D341Med (cell line): ENCODE measurements at regions not wholly inside any gene's neighbourhood (a gene's known extent, or its start where the extent isn't known, plus 50 kb on each side); places are given as distances from the start of the nearest gene placed in this dataset.

Experiments used
- DNase-seq: peaks from one replicate; pipeline ENCODE4 v3.0.0; 2012; ENCODE audit warnings: low spot score

DNA sequence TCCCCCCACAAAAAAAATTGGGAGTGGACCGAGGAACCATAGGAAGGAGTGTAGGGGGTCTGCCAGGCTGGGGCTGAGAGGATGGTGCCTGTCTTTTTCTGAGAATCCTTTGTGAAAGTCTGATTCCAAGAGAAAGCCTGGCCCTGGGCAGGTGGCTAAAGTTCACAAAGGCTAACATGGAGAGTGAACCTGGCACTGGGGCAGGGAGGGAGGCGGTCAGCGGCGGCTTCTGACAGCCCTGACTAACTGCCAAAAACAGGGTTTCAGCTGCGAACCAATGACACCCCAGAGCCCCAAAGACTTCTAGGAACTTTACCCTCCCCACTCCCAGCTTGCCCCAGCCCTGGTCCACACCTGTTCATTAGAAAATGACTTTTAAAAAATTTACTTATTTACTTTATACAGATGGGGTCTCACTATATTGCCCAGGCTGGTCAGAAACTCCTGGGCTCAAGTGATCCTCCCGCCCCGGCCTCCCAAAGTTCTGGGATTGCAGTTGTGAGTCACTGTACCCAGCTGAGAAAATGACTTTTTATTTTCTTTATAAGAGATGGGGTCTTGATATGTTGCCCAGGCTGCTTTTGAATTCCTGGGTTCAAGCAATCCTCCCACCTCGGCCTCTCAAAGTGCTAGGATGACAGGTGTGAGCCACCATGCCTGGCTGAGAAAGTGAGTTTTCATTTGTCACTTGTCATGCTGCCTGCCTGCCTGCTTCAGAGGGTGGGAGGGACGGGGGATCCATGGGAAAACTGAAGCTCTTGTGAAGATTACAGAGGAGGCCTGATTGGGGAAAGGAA, 61.0 kb upstream of the DUSP5 start:
- no peak for DNase-seq

- no peak for DNase-seq
Observed at GRCh38 chr10:110437351-110437605, 60.4 kb upstream of the DUSP5 start.

DNA sequence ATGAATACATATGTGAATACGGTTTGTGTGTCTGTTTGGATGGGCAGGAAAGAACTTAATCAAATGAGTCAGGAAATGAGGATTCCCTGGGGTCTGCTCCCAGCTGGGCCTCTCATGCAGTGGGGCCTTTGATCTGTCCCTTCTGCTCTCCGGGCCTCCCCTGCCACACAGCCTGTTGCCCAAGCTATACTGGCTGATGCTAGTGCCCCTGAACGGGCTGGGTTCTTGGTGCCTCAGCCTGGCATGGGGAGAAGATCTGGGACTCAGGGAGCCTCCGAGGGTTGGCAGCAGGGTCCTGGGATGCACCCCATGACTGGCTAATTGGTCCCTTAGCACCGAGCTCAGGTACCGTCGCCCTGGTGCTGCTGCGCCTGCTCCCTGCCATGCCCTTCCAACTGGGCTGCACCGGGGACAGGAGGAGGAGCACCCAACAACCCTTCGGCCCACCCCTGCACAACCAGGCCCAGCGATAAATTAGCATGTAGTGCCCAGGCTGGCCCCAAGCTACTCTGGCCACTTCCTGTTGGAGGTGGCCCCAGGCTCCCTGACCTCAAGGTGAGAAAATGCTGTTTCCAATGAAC, 59.9 kb upstream of the DUSP5 start:
- no peak for DNase-seq

- DNase-seq = no peak
Observed at GRCh38 chr10:110442746-110443145, 55.0 kb upstream of the DUSP5 start.

- no peak for DNase-seq
Observed at GRCh38 chr10:110443239-110444003, 54.3 kb upstream of the DUSP5 start.

DNA sequence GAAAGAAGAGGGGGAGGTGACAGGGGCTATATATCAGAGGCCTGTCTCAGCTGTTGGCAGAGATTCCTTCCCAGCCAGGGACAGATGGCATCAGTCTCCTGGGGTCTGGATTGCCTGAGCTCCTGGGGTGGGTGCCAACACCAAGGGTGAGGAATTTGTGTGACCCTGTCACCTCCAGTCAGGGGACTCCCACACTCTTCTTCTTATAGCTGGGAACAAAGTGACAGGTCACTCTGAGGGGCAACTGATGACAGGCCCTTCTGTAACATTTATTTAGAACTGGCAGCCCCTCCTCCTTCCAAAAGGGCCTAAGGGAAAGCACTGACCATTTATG, 53.7 kb upstream of the DUSP5 start:
- peak; percentile 71 for DNase-seq

GRCh38 chr10:110445871-110446270, 51.8 kb upstream of the DUSP5 start:
- no peak for DNase-seq

DNA sequence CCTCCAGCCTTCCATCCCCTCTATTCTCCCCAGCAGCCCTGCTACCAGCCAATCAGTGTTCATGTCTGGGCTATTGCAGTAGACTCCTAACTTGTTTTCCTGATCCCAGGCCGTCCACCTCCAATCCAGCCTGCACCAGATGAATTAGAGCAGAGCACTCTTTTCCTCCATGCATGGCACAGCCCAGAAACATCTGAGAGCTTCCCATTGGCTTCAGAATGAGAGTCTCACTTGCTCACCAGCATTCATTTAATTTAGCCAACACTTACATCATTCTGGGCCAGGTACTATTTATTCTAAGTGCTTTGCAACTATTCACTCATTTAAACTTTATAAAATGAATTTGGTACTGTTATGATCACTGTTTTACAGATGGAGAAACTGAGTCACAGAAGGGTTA, 51.4 kb upstream of the DUSP5 start:
- no peak for DNase-seq

- DNase-seq = no peak
Observed at GRCh38 chr10:110446954-110447608, 50.6 kb upstream of the DUSP5 start.

DNA sequence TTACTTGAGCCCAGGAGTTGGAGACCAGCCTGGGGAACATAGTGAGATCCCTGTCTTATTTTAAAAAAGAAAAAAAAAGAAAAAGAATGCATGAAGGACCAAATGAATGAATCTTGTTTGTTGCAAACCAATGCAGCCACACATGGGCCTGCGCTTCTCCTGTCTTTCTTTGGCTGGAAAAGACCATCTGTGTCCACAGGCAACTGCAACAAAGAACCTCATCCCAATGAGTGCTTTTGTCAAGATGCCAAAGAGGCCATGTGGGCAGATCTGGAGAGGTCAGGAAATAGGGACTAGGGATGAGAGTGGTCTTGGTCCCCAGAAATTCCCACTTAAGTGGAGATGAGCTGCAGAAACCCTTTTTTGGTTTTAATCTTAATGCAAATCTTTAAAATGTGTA, 49.8 kb upstream of the DUSP5 start:
- DNase-seq = no peak
